Hepatocyte (in vitro differentiated cells): ENCODE measurements at regions not wholly inside any gene's neighbourhood (a gene's known extent, or its start where the extent isn't known, plus 50 kb on each side); places are given as distances from the start of the nearest gene placed in this dataset.

ENCODE experiments used
- DNase-seq: peaks from one replicate; pipeline ENCODE4 v3.0.0-alpha.2; 2016; ENCODE audit warnings: low spot score
- H2AFZ ChIP-seq: fragments of 200-600 bp; sonication (generic); 2 replicates; pipeline ENCODE4 v1.6.0; 2016; ENCODE audit warnings: antibody characterized with exemption, mild to moderate bottlenecking
- H3K27ac ChIP-seq: fragments of 200-600 bp; sonication (generic); 2 replicates; pipeline ENCODE4 v1.5.1; 2016; ENCODE audit warnings: mild to moderate bottlenecking
- H3K27me3 ChIP-seq: fragments of 200-600 bp; sonication (generic); 2 replicates; pipeline ENCODE4 v1.6.1; 2016
- H3K36me3 ChIP-seq: fragments of 200-600 bp; sonication (generic); replicated peaks from 2 replicates; pipeline ENCODE4 v1.5.1; 2016; ENCODE audit warnings: low read depth; ENCODE audit not compliant: insufficient read depth
- H3K4me1 ChIP-seq: fragments of 200-600 bp; sonication (generic); 2 replicates; pipeline ENCODE4 v1.5.1; 2016; ENCODE audit warnings: mild to moderate bottlenecking, moderate library complexity; ENCODE audit not compliant: insufficient read depth
- H3K4me2 ChIP-seq: fragments of 200-600 bp; sonication (generic); 2 replicates; pipeline ENCODE4 v1.6.0; 2016
- H3K4me3 ChIP-seq: fragments of 200-600 bp; sonication (generic); 2 replicates; pipeline ENCODE4 v1.5.1; 2016; ENCODE audit warnings: mild to moderate bottlenecking
- H3K79me2 ChIP-seq: fragments of 200-600 bp; sonication (generic); 2 replicates; pipeline ENCODE4 v1.6.0; 2017; ENCODE audit warnings: mild to moderate bottlenecking
- H3K9me2 ChIP-seq: fragments of 200-600 bp; sonication (generic); replicated peaks from 2 replicates; pipeline ENCODE4 v1.6.0; 2017; ENCODE audit warnings: mild to moderate bottlenecking; ENCODE audit not compliant: insufficient read depth
- H3K9me3 ChIP-seq: fragments of 200-600 bp; sonication (generic); 2 replicates; pipeline ENCODE4 v1.5.1; 2016; ENCODE audit warnings: low read depth, mild to moderate bottlenecking
- H4K20me1 ChIP-seq: fragments of 200-600 bp; sonication (generic); 2 replicates; pipeline ENCODE4 v1.6.0; 2016; ENCODE audit warnings: mild to moderate bottlenecking; ENCODE audit not compliant: insufficient read depth, poor library complexity, severe bottlenecking
- EZH2 ChIP-seq: fragments of 200-600 bp; sonication (generic); IDR thresholded peaks from 2 replicates; pipeline ENCODE4 v1.6.1; 2016; ENCODE audit warnings: antibody characterized with exemption, mild to moderate bottlenecking, borderline replicate concordance
- EZH2phosphoT487 ChIP-seq: fragments of 200-600 bp; sonication (generic); IDR thresholded peaks from one replicate; pipeline ENCODE4 v1.6.1; 2018; ENCODE audit warnings: antibody characterized with exemption, mild to moderate bottlenecking, low read depth, moderate library complexity; ENCODE audit not compliant: unreplicated experiment, severe bottlenecking
- WGBS: methylation state at CpG from one replicate; pipeline ENCODE4 v1.1.6; 2016; ENCODE audit warnings: low lambda C conversion rate; ENCODE audit errors: missing lambda C conversion rate; 5-methylcytosine and 5-hydroxymethylcytosine counted together
- TF ChIP-seq, protein P1 (sequence below): fragments of 200-600 bp; sonication (generic); IDR thresholded peaks from 2 replicates; pipeline ENCODE4 v1.5.1; 2016; ENCODE audit warnings: antibody characterized with exemption, mild to moderate bottlenecking; ENCODE audit not compliant: poor library complexity

DNA sequence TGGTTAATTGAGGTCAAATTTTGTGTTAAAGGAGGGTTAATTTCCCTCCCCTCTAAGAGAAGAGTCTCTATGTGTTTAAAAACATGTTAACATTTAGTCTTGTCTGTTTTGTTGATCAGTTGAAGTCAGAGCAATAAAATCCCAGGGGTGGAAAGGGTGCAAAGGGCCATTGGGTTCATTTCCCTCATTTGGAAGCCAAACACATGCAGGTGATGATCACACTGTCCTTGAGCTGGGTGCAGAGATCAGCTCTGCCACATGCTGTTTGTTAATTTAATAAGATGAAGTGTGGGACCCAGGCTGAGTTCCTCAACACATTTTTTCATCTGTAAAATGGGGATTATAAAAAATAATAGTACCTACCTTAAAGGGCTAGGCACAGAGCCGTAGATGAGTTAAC lies 260.9 kb downstream of the LPIN1 start:
- TF ChIP-seq EZH2 (no peak), EZH2phosphoT487 (no peak)
- TF ChIP-seq, protein P1, sequence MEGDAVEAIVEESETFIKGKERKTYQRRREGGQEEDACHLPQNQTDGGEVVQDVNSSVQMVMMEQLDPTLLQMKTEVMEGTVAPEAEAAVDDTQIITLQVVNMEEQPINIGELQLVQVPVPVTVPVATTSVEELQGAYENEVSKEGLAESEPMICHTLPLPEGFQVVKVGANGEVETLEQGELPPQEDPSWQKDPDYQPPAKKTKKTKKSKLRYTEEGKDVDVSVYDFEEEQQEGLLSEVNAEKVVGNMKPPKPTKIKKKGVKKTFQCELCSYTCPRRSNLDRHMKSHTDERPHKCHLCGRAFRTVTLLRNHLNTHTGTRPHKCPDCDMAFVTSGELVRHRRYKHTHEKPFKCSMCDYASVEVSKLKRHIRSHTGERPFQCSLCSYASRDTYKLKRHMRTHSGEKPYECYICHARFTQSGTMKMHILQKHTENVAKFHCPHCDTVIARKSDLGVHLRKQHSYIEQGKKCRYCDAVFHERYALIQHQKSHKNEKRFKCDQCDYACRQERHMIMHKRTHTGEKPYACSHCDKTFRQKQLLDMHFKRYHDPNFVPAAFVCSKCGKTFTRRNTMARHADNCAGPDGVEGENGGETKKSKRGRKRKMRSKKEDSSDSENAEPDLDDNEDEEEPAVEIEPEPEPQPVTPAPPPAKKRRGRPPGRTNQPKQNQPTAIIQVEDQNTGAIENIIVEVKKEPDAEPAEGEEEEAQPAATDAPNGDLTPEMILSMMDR, result no peak
- WGBS, result 94% methylated on average over 1 of the region's 1 CpG
- H3K27ac ChIP-seq, result peak overlapping the region; percentile 76

DNA sequence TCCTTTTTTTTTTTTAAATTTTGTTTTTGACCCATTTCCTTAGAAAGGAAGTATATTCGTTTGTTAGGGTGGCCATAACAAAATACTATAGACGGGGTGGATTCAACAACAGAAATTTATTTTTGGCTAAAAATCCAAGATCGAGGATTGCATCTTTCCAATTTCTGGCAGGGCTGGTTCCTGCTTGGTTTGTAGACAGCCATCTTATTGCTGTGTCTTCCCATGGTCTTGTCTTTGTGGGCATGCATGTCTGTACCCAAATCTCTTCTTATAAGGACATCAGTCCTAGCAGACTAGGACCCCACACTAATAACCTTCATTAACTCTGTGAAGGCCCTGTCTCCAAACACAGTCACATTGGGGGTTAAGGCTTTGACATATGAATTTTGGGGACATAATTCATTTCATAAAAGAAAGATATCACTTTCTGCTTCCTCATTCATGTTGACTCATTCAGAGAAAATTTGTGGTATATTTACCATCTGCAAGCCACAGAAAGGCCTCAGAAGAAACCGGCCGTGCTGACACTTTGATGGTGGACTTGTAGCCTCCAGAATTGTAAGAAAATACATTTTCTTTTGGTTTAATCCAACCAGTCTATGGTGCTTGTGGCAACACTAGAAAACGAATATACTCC lies 262.1 kb downstream of the LPIN1 start:
- no peak for DNase-seq
- Histone ChIP-seq H3K79me2 (no peaks in the 10 kb centered on the region), H3K9me3 (no peaks in the 10 kb centered on the region), H2AFZ (no peak overlapping the region), H3K4me1 (peaks cover 17% of the 10 kb centered on the region), H4K20me1 (no peaks in the 10 kb centered on the region), H3K4me3 (no peak overlapping the region), H3K36me3 (no peaks in the 10 kb centered on the region), H3K9me2 (no peaks in the 10 kb centered on the region), H3K4me2 (no peak overlapping the region), H3K27ac (no peak overlapping the region), H3K27me3 (no peaks in the 10 kb centered on the region)
- TF ChIP-seq EZH2phosphoT487, result no peak
- TF ChIP-seq EZH2, result no peak
- TF ChIP-seq, protein P1, result no peak
- 78% methylated on average over 6 of the region's 6 CpGs for WGBS

More for the DNA sequence above, 260.9 kb downstream of the LPIN1 start:
- Histone ChIP-seq H3K36me3 (no peaks in the 10 kb centered on the region), H3K79me2 (no peaks in the 10 kb centered on the region), H4K20me1 (no peaks in the 10 kb centered on the region), H3K9me3 (no peaks in the 10 kb centered on the region), H2AFZ (no peak overlapping the region), H3K4me2 (no peak overlapping the region), H3K4me3 (no peak overlapping the region), H3K9me2 (no peaks in the 10 kb centered on the region), H3K27me3 (no peaks in the 10 kb centered on the region), H3K4me1 (peaks cover 17% of the 10 kb centered on the region)
- no peak for DNase-seq

DNA sequence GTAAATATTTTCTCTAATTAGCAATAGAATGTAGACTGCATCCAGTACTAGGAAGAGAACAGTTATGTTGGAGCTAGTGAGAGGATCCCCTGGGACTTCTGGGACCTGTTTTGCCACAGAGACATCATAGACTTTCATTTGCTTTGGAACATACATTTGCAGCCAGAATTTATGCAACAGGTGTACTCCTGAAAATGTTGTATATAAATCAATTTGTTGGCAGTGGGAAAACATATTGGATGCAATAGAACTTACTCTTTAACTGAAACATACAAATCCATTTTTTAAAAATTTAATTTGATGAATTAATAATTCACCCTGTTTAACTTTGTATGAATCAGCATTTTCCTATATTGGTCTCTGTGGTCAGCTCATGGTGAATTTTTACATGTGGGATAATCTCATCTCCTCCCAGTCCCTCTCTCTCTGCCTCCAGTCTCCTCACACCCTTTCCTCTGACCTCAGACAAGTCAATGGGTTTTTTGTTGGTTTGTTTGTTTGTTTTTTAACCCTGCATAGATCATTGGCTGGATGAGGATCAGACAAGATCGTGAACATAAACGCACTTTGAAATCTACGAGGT lies 263.0 kb downstream of the LPIN1 start:
- Histone ChIP-seq H3K4me2 (no peak overlapping the region), H4K20me1 (no peaks in the 10 kb centered on the region), H3K4me3 (no peak overlapping the region), H3K9me2 (no peaks in the 10 kb centered on the region), H3K4me1 (peaks cover 17% of the 10 kb centered on the region), H3K27me3 (no peaks in the 10 kb centered on the region), H3K27ac (no peak overlapping the region), H2AFZ (no peak overlapping the region), H3K79me2 (no peaks in the 10 kb centered on the region), H3K36me3 (no peaks in the 10 kb centered on the region), H3K9me3 (no peaks in the 10 kb centered on the region)
- TF ChIP-seq EZH2phosphoT487 (no peak), EZH2 (no peak)
- TF ChIP-seq, protein P1, result no peak
- DNase-seq, result no peak
- 67% methylated on average over 3 of the region's 3 CpGs for WGBS
